Activated CD8-positive, alpha-beta memory T cell treated with anti-CD3 and anti-CD28 coated beads for 48 hours (primary cell): ENCODE measurements at regions not wholly inside any gene's neighbourhood (a gene's known extent, or its start where the extent isn't known, plus 50 kb on each side); places are given as distances from the start of the nearest gene placed in this dataset.

Experiments used
- DNase-seq, 3 experiments: peaks; one replicate each; pipeline ENCODE4 v3.0.0-alpha.2; 2020; ENCODE audit warnings: low read depth in 2 of 3, low spot score in 2 of 3

GRCh38 chr5:2453781-2454180 is 297.7 kb downstream of the IRX2 start:
- no peak for DNase-seq

GRCh38 chr5:2451100-2451499 is 300.4 kb downstream of the IRX2 start:
- no peak for DNase-seq

- DNase-seq = no peak
Measured at GRCh38 chr5:2442496-2443354, 308.8 kb downstream of the IRX2 start.

GRCh38 chr5:2441495-2442180 is 309.8 kb downstream of the IRX2 start:
- DNase-seq = no peak

GRCh38 chr5:2439608-2440007 is 311.9 kb downstream of the IRX2 start:
- no peak for DNase-seq

- no peak for DNase-seq
Measured at GRCh38 chr5:2433086-2433485, 318.4 kb downstream of the IRX2 start.

- no peak for DNase-seq
Measured at GRCh38 chr5:2432076-2432920, 319.2 kb downstream of the IRX2 start.

GRCh38 chr5:2430606-2431005 is 320.9 kb downstream of the IRX2 start:
- DNase-seq = no peak

GRCh38 chr5:2427983-2428382 is 323.5 kb downstream of the IRX2 start:
- DNase-seq = no peak

- DNase-seq = no peak
Measured at GRCh38 chr5:2423634-2424033, 327.8 kb downstream of the IRX2 start.

- DNase-seq = no peak
Measured at GRCh38 chr5:2417301-2417700, 334.2 kb downstream of the IRX2 start.

GRCh38 chr5:2415678-2416077 is 335.8 kb downstream of the IRX2 start:
- no peak for DNase-seq

- no peak for DNase-seq
Measured at GRCh38 chr5:2410451-2410850, 341.0 kb downstream of the IRX2 start.

- DNase-seq = no peak
Measured at GRCh38 chr5:2403296-2403695, 348.2 kb downstream of the IRX2 start.

GRCh38 chr5:2399804-2400203 is 351.7 kb downstream of the IRX2 start:
- no peak for DNase-seq

- no peak for DNase-seq
Measured at GRCh38 chr5:2399096-2399495, 352.4 kb downstream of the IRX2 start.

GRCh38 chr5:2393556-2393955 is 357.9 kb downstream of the IRX2 start:
- DNase-seq = no peak

- no peak for DNase-seq
Measured at GRCh38 chr5:2391566-2391965, 359.9 kb downstream of the IRX2 start.

- no peak for DNase-seq
Measured at GRCh38 chr5:2391021-2391420, 360.5 kb downstream of the IRX2 start.

GRCh38 chr5:2388571-2388970 is 362.9 kb downstream of the IRX2 start:
- DNase-seq = no peak

GRCh38 chr5:2387634-2388325 is 363.7 kb downstream of the IRX2 start:
- DNase-seq = no peak
